ENCODE measurements at regions not wholly inside any gene's neighbourhood (a gene's known extent, or its start where the extent isn't known, plus 50 kb on each side); places are given as distances from the start of the nearest gene placed in this dataset.

GRCh38 chr4:109355835-109356234, 53.4 kb upstream of the COL25A1 start:
- H3K27me3 Mint-ChIP-seq (ENCODE audit: insufficient read depth, unreplicated experiment): peaks cover 11% of the 10 kb centered on the region
- no peak overlapping the region for H3K4me3 ChIP-seq (ENCODE audit: low read depth, low read length)
- no peaks in the 10 kb centered on the region for H3K36me3 Mint-ChIP-seq (ENCODE audit: insufficient read depth, unreplicated experiment)
- H3K36me3 ChIP-seq (ENCODE audit: control insufficient read depth, insufficient read depth, low read length): no peaks in the 10 kb centered on the region
- intact Hi-C loops (cut with micrococcal nuclease; ENCODE audit: unreplicated experiment): no loop called here
- H3K4me1 Mint-ChIP-seq (ENCODE audit: low read depth, unreplicated experiment): no peaks in the 10 kb centered on the region
- H3K9me3 Mint-ChIP-seq (ENCODE audit: unreplicated experiment): no peaks in the 10 kb centered on the region
- no peak overlapping the region for H3K4me3 Mint-ChIP-seq (ENCODE audit: unreplicated experiment)
- TF ChIP-seq CTCF (IDR thresholded peaks at IDR 0.05; ENCODE audit: insufficient read depth in 1 of 2, low read depth in 1 of 2, low read length in 1 of 2, severe bottlenecking in 1 of 2, unreplicated experiment in 1 of 2): no peak
- DNase-seq: no peak
- no peaks in the 10 kb centered on the region for H3K4me1 ChIP-seq
- CTCF ChIA-PET: no interaction called here
- no peaks in the 10 kb centered on the region for H3K27me3 ChIP-seq (replicated peaks; ENCODE audit: control insufficient read depth, insufficient read depth, low read length)
- POLR2A ChIA-PET: no interaction called here
- BruUV-seq (replicated peaks): no TSS peak
- no peak overlapping the region for H3K27ac Mint-ChIP-seq (ENCODE audit: unreplicated experiment)
- H3K9me3 ChIP-seq: no peaks in the 10 kb centered on the region

GRCh38 chr4:109352941-109353340, 50.5 kb upstream of the COL25A1 start:
- CTCF ChIA-PET: no interaction called here
- H3K27me3 Mint-ChIP-seq (ENCODE audit: insufficient read depth, unreplicated experiment): peaks cover 16% of the 10 kb centered on the region
- no peak overlapping the region for H3K4me3 Mint-ChIP-seq (ENCODE audit: unreplicated experiment)

More at GRCh38 chr4:109352941-109353340, 50.5 kb upstream of the COL25A1 start:
- no peaks in the 10 kb centered on the region for H3K4me1 ChIP-seq
- intact Hi-C loops (cut with micrococcal nuclease; ENCODE audit: unreplicated experiment): no loop called here
- DNase-seq: no peak
- no TSS peak for BruUV-seq (replicated peaks)
- Mint-ChIP-seq H3K27ac (ENCODE audit: unreplicated experiment) (no peak overlapping the region), H3K36me3 (ENCODE audit: insufficient read depth, unreplicated experiment) (no peaks in the 10 kb centered on the region), H3K4me1 (ENCODE audit: low read depth, unreplicated experiment) (no peaks in the 10 kb centered on the region), H3K9me3 (ENCODE audit: unreplicated experiment) (no peaks in the 10 kb centered on the region)
- POLR2A ChIA-PET: no interaction called here
- no peak overlapping the region for H3K4me3 ChIP-seq (ENCODE audit: low read depth, low read length)
- H3K27me3 ChIP-seq (replicated peaks; ENCODE audit: control insufficient read depth, insufficient read depth, low read length): no peaks in the 10 kb centered on the region
- H3K36me3 ChIP-seq (ENCODE audit: control insufficient read depth, insufficient read depth, low read length): no peaks in the 10 kb centered on the region
- TF ChIP-seq CTCF (IDR thresholded peaks at IDR 0.05; ENCODE audit: insufficient read depth in 1 of 2, low read depth in 1 of 2, low read length in 1 of 2, severe bottlenecking in 1 of 2, unreplicated experiment in 1 of 2): no peak
- no peaks in the 10 kb centered on the region for H3K9me3 ChIP-seq
